Neural cell (in vitro differentiated cells): ENCODE measurements at regions not wholly inside any gene's neighbourhood (a gene's known extent, or its start where the extent isn't known, plus 50 kb on each side); places are given as distances from the start of the nearest gene placed in this dataset.

Experiments
- H2AFZ ChIP-seq: fragments of 200-600, 300-800 bp; sonication (generic), shearing (Covaris generic); 2 replicates; pipeline ENCODE4 v1.6.0; 2014; ENCODE audit warnings: low read depth, mild to moderate bottlenecking, antibody characterized with exemption, low read length, moderate library complexity
- H3F3A ChIP-seq: fragments of 200-600 bp; shearing (Covaris generic); 2 replicates; pipeline ENCODE4 v1.6.1; 2016; ENCODE audit warnings: mild to moderate bottlenecking, moderate library complexity, mixed read lengths, antibody characterized with exemption, low read length; ENCODE audit not compliant: insufficient read depth, poor library complexity, severe bottlenecking
- H3K27ac ChIP-seq: fragments of 200-600, 300-800 bp; sonication (generic), shearing (Covaris generic); 2 replicates; pipeline ENCODE4 v1.5.1; 2014; ENCODE audit warnings: mild to moderate bottlenecking, low read length, moderate library complexity
- H3K27me3 ChIP-seq: fragments of 300-800, 200-600 bp; sonication (generic), shearing (Covaris generic); 2 replicates; pipeline ENCODE4 v1.6.0; 2014; ENCODE audit warnings: mild to moderate bottlenecking, low read depth, low read length, moderate library complexity; ENCODE audit not compliant: insufficient read depth
- H3K36me3 ChIP-seq: fragments of 300-800, 200-600 bp; sonication (generic), shearing (Covaris generic); 2 replicates; pipeline ENCODE4 v1.5.1; 2014; ENCODE audit warnings: mild to moderate bottlenecking, antibody characterized with exemption, low read length, moderate library complexity; ENCODE audit not compliant: insufficient read depth
- H3K4me2 ChIP-seq: fragments of 300-800, 200-600 bp; sonication (generic), shearing (Covaris generic); 2 replicates; pipeline ENCODE4 v1.6.0; 2014; ENCODE audit warnings: mild to moderate bottlenecking, low read length
- H3K4me3 ChIP-seq: fragments of 300-800, 200-600 bp; sonication (generic), shearing (Covaris generic); 2 replicates; pipeline ENCODE4 v1.5.1; 2014; ENCODE audit warnings: mild to moderate bottlenecking, low read length, moderate library complexity
- H3K79me2 ChIP-seq: fragments of 200-600 bp; shearing (Covaris generic); replicated peaks from 2 replicates; pipeline ENCODE4 v1.6.0; 2014; ENCODE audit warnings: mild to moderate bottlenecking, low read length, moderate library complexity; ENCODE audit not compliant: insufficient read depth
- H3K9ac ChIP-seq: fragments of 300-800, 200-600 bp; sonication (generic), shearing (Covaris generic); 2 replicates; pipeline ENCODE4 v1.6.1; 2016; ENCODE audit warnings: mild to moderate bottlenecking, low read length, mixed read lengths
- H3K9me2 ChIP-seq: fragments of 200-600 bp; shearing (Covaris generic); 2 replicates; pipeline ENCODE4 v1.6.1; 2016; ENCODE audit warnings: mild to moderate bottlenecking, low read length, mixed read lengths; ENCODE audit not compliant: insufficient read depth
- H3K9me3 ChIP-seq: fragments of 200-600, 300-800 bp; sonication (generic), shearing (Covaris generic); 2 replicates; pipeline ENCODE4 v1.6.1; 2016; ENCODE audit warnings: mild to moderate bottlenecking, mixed run types, low read length, moderate library complexity, mixed read lengths
- H4K20me1 ChIP-seq: fragments of 200-600 bp; shearing (Covaris generic); 2 replicates; pipeline ENCODE4 v1.6.1; 2016; ENCODE audit warnings: mild to moderate bottlenecking, mixed run types; ENCODE audit not compliant: insufficient read depth
- EP300 ChIP-seq: fragments of 450-650 bp; conservative IDR thresholded peaks from 2 replicates; pipeline ENCODE4 v1.6.1; 2014; ENCODE audit warnings: antibody characterized with exemption, mild to moderate bottlenecking, moderate library complexity; ENCODE audit not compliant: poor library complexity, severe bottlenecking
- EZH2 ChIP-seq: fragments of 200-600, 300-800 bp; shearing (Covaris generic), sonication (generic); IDR thresholded peaks from 2 replicates; pipeline ENCODE4 v1.6.1; 2014; ENCODE audit warnings: antibody characterized with exemption, low read length, borderline replicate concordance, mild to moderate bottlenecking; ENCODE audit not compliant: insufficient read depth, poor library complexity, severe bottlenecking
- MXI1 ChIP-seq: fragments of 450-650 bp; conservative IDR thresholded peaks from 2 replicates; pipeline ENCODE4 v1.6.1; 2014; ENCODE audit warnings: antibody characterized with exemption, mild to moderate bottlenecking; ENCODE audit not compliant: poor library complexity, severe bottlenecking
- POLR2AphosphoS5 ChIP-seq: IDR thresholded peaks from 2 replicates; pipeline ENCODE4 v1.6.1; 2012
- RAD21 ChIP-seq: fragments of 450-650 bp; conservative IDR thresholded peaks from 2 replicates; pipeline ENCODE4 v1.6.1; 2014; ENCODE audit warnings: antibody characterized with exemption, mild to moderate bottlenecking, moderate library complexity
- SMC3 ChIP-seq: fragments of 450-650 bp; conservative IDR thresholded peaks from 2 replicates; pipeline ENCODE4 v1.6.1; 2014; ENCODE audit warnings: antibody characterized with exemption, mild to moderate bottlenecking, moderate library complexity; ENCODE audit not compliant: poor library complexity
- TAF1 ChIP-seq: IDR thresholded peaks from 2 replicates; pipeline ENCODE4 v1.6.1; 2012; ENCODE audit warnings: low read depth
- TF ChIP-seq, protein P1 (sequence below): IDR thresholded peaks from 2 replicates; pipeline ENCODE4 v1.6.1; 2012; ENCODE audit warnings: borderline replicate concordance
- TF ChIP-seq, protein P2 (sequence below): fragments of 450-650 bp; IDR thresholded peaks from 2 replicates; pipeline ENCODE4 v1.5.1; 2014; ENCODE audit warnings: antibody characterized with exemption, mild to moderate bottlenecking, moderate library complexity; ENCODE audit not compliant: poor library complexity, severe bottlenecking

DNA sequence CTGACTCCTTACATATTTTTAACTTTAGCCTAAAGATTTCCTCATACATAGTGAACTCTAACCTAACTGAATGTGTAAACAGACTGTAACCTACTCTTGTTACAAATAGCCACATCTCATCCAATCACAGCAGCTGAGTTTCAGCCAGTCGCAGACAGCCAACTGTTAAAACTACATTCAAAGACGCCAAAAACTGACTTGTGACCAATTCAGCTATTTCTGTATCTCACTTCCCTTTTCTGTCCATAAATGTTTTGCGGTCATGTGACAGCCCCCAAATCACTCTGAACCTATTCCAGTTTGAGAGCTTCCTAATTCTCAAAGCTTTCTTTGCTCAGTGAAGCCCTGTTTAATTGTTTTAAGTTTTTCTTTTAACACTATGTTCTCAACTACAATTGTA, 2731.9 kb downstream of the ARAP2 start:
- no peak overlapping the region for H3K9ac ChIP-seq

DNA sequence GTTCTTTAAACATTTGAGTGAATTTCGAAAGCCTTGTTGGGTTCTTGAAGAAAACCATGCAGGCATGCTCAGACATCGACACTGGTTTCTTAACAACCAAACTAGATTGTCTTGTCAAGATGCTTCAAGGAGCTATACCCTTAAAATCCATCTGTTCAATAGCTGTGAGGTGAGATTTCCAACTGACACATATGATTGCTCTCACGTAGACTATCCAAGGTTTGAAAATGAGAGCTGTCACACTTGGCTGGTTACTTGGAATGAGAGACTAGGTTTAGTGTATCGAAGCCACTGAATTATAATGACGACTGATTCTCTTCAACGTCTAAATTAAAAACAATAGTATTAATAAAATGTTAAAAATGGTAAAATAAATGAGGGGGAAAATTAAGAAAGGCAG, 2725.5 kb downstream of the ARAP2 start:
- Histone ChIP-seq H3K27me3 (no peaks in the 10 kb centered on the region), H2AFZ (no peak overlapping the region), H3K9me3 (no peaks in the 10 kb centered on the region), H3K9me2 (no peaks in the 10 kb centered on the region), H4K20me1 (no peaks in the 10 kb centered on the region), H3K27ac (peak overlapping the region; percentile 77), H3F3A (no peaks in the 10 kb centered on the region), H3K4me2 (peak overlapping the region; percentile 4), H3K79me2 (no peaks in the 10 kb centered on the region), H3K9ac (no peak overlapping the region), H3K36me3 (no peaks in the 10 kb centered on the region), H3K4me3 (no peak overlapping the region)
- TF ChIP-seq EZH2 (no peak), MXI1 (no peak), POLR2AphosphoS5 (peak; percentile 70), TAF1 (no peak), EP300 (peak; percentile 93), RAD21 (peak; percentile 25)
- TF ChIP-seq, protein P1, sequence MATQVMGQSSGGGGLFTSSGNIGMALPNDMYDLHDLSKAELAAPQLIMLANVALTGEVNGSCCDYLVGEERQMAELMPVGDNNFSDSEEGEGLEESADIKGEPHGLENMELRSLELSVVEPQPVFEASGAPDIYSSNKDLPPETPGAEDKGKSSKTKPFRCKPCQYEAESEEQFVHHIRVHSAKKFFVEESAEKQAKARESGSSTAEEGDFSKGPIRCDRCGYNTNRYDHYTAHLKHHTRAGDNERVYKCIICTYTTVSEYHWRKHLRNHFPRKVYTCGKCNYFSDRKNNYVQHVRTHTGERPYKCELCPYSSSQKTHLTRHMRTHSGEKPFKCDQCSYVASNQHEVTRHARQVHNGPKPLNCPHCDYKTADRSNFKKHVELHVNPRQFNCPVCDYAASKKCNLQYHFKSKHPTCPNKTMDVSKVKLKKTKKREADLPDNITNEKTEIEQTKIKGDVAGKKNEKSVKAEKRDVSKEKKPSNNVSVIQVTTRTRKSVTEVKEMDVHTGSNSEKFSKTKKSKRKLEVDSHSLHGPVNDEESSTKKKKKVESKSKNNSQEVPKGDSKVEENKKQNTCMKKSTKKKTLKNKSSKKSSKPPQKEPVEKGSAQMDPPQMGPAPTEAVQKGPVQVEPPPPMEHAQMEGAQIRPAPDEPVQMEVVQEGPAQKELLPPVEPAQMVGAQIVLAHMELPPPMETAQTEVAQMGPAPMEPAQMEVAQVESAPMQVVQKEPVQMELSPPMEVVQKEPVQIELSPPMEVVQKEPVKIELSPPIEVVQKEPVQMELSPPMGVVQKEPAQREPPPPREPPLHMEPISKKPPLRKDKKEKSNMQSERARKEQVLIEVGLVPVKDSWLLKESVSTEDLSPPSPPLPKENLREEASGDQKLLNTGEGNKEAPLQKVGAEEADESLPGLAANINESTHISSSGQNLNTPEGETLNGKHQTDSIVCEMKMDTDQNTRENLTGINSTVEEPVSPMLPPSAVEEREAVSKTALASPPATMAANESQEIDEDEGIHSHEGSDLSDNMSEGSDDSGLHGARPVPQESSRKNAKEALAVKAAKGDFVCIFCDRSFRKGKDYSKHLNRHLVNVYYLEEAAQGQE, result no peak

More for the DNA sequence above, 2731.9 kb downstream of the ARAP2 start:
- Histone ChIP-seq H3K9me2 (no peaks in the 10 kb centered on the region), H3K27me3 (no peaks in the 10 kb centered on the region), H3K4me3 (no peak overlapping the region), H3K36me3 (no peaks in the 10 kb centered on the region), H4K20me1 (no peaks in the 10 kb centered on the region), H3K79me2 (no peaks in the 10 kb centered on the region), H3F3A (no peaks in the 10 kb centered on the region), H3K27ac (no peak overlapping the region), H2AFZ (no peak overlapping the region), H3K9me3 (no peaks in the 10 kb centered on the region), H3K4me2 (no peak overlapping the region)
- TF ChIP-seq, protein P2, sequence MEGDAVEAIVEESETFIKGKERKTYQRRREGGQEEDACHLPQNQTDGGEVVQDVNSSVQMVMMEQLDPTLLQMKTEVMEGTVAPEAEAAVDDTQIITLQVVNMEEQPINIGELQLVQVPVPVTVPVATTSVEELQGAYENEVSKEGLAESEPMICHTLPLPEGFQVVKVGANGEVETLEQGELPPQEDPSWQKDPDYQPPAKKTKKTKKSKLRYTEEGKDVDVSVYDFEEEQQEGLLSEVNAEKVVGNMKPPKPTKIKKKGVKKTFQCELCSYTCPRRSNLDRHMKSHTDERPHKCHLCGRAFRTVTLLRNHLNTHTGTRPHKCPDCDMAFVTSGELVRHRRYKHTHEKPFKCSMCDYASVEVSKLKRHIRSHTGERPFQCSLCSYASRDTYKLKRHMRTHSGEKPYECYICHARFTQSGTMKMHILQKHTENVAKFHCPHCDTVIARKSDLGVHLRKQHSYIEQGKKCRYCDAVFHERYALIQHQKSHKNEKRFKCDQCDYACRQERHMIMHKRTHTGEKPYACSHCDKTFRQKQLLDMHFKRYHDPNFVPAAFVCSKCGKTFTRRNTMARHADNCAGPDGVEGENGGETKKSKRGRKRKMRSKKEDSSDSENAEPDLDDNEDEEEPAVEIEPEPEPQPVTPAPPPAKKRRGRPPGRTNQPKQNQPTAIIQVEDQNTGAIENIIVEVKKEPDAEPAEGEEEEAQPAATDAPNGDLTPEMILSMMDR, result no peak
- TF ChIP-seq EZH2, result no peak
- TF ChIP-seq SMC3, result no peak
- no peak for TF ChIP-seq RAD21
- TF ChIP-seq, protein P1, result no peak
- no peak for TF ChIP-seq TAF1
- TF ChIP-seq MXI1, result no peak
- no peak for TF ChIP-seq POLR2AphosphoS5
